ENCODE measurements at regions not wholly inside any gene's neighbourhood (a gene's known extent, or its start where the extent isn't known, plus 50 kb on each side); places are given as distances from the start of the nearest gene placed in this dataset.

GRCh38 chr4:57320849-57321248, 210.7 kb upstream of the IGFBP7 start:
- ChIA-PET CTCF (no interaction called here), POLR2A (no interaction called here)
- Histone ChIP-seq H3K9me3 (ENCODE audit: control insufficient read depth, insufficient read depth, low read depth, low read length) (no peaks in the 10 kb centered on the region), H3K4me1 (ENCODE audit: control insufficient read depth, insufficient read depth, low read length) (no peaks in the 10 kb centered on the region), H3K36me3 (ENCODE audit: control insufficient read depth in 2 of 2, insufficient read depth in 1 of 2, low read length in 2 of 2) (no peaks in the 10 kb centered on the region), H3K4me3 (ENCODE audit: low read depth, low read length) (no peak overlapping the region), H3K27ac (ENCODE audit: extremely low read depth, low read depth, low read length) (no peak overlapping the region)
- TF ChIP-seq ZNF645 (tag by site-specific recombination; IDR thresholded peaks at IDR 0.05) (no peak), ZNF692 (tag by site-specific recombination; IDR thresholded peaks at IDR 0.05) (no peak), ZNF530 (tag by site-specific recombination; IDR thresholded peaks at IDR 0.05; ENCODE audit: low read depth) (no peak), PRDM10 (tag by site-specific recombination; IDR thresholded peaks at IDR 0.05) (no peak), IKZF3 (tag by site-specific recombination; IDR thresholded peaks at IDR 0.05) (no peak), ZNF274 (IDR thresholded peaks at IDR 0.05; ENCODE audit: low read length) (no peak), ZNF274 (tag by site-specific recombination; IDR thresholded peaks at IDR 0.05; ENCODE audit: borderline replicate concordance) (no peak), SP2 (tag by site-specific recombination; IDR thresholded peaks at IDR 0.05) (no peak), SCRT1 (tag by site-specific recombination; IDR thresholded peaks at IDR 0.05; ENCODE audit: borderline replicate concordance) (no peak), ZSCAN16 (tag by site-specific recombination; IDR thresholded peaks at IDR 0.05) (no peak), ZSCAN5A (tag by site-specific recombination; IDR thresholded peaks at IDR 0.05) (no peak), AEBP2 (tag by site-specific recombination; IDR thresholded peaks at IDR 0.05; ENCODE audit: borderline replicate concordance) (no peak)

- H3K27ac ChIP-seq (ENCODE audit: extremely low read depth, low read depth, low read length), result no peak overlapping the region
- TF ChIP-seq GFI1B (tag by site-specific recombination; IDR thresholded peaks at IDR 0.05) (no peak), ZNF580 (tag by site-specific recombination; IDR thresholded peaks at IDR 0.05) (no peak), ZNF571 (tag by site-specific recombination; IDR thresholded peaks at IDR 0.05) (no peak), ZBTB26 (tag by site-specific recombination; optimal IDR thresholded peaks at IDR 0.05) (no peak), TRIM28 (IDR thresholded peaks at IDR 0.05; ENCODE audit: borderline replicate concordance, low read length) (no peak), GLI4 (tag by site-specific recombination; IDR thresholded peaks at IDR 0.05) (no peak)
- H3K4me1 ChIP-seq (ENCODE audit: control insufficient read depth, insufficient read depth, low read length), result no peaks in the 10 kb centered on the region
- CTCF ChIA-PET, result no interaction called here
- POLR2A ChIA-PET, result no interaction called here
- H3K36me3 ChIP-seq (ENCODE audit: control insufficient read depth in 2 of 2, insufficient read depth in 1 of 2, low read length in 2 of 2), result no peaks in the 10 kb centered on the region
- no peaks in the 10 kb centered on the region for H3K9me3 ChIP-seq (ENCODE audit: control insufficient read depth, insufficient read depth, low read depth, low read length)
- H3K4me3 ChIP-seq (ENCODE audit: low read depth, low read length), result no peak overlapping the region
These were observed 210.0 kb upstream of the IGFBP7 start for GRCh38 chr4:57320217-57320616.
